ENCODE measurements at regions not wholly inside any gene's neighbourhood (a gene's known extent, or its start where the extent isn't known, plus 50 kb on each side); places are given as distances from the start of the nearest gene placed in this dataset.
A peak's percentile ranks its signal among the peaks of the same experiment; 100 is the strongest.

DNA sequence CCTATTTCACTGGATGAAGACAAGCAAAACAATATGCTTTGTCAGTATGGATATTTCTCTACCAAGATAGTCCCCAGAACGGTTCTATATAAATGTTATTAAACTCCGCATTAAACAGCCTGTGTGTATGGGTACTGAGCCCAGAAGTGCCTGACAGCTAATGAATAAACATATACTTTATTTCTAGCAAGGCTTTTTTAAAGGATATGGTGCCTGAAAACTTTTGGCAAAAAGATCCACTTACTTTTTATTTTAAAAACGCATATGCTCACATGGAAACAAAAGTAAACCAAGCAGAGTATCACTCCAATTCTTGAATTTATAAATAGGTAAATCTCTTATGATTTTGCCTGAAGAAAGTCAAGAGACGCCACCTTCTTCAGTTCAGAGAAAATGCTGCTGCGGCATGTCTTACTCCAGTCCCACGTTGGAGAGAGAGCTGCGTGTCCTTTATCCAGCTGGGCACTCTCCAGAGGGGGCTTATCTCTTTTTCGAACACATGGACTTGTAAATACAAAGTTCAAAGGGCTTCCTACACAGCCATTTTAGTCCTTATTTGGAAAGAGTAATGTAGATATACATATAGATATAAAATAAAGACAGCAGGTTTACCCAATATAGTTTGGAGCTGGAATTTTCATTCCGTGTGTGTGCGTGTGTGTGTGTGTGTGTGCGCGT lies 264.2 kb downstream of the ADAMTS20 start:
- Histone ChIP-seq H3K9me3 (ENCODE audit: low read depth, low read length) (no peaks in the 10 kb centered on the region), H3K36me3 (ENCODE audit: insufficient read depth, low read length) (no peaks in the 10 kb centered on the region), H3K27ac (no peak overlapping the region), H3K4me3 (no peak overlapping the region), H3K9ac (ENCODE audit: insufficient read length) (no peak overlapping the region)
- no peak for DNase-seq (ENCODE audit: low read depth, low spot score)
- no peak for TF ChIP-seq FOXP2 (optimal IDR thresholded peaks at IDR 0.05; ENCODE audit: control extremely low read depth, extremely low read length, insufficient read depth)
- no peak for TF ChIP-seq EZH2 (IDR thresholded peaks at IDR 0.05)
- TF ChIP-seq POLR2AphosphoS5 (IDR thresholded peaks at IDR 0.05; ENCODE audit: borderline replicate concordance, low read depth, low read length), result no peak

DNA sequence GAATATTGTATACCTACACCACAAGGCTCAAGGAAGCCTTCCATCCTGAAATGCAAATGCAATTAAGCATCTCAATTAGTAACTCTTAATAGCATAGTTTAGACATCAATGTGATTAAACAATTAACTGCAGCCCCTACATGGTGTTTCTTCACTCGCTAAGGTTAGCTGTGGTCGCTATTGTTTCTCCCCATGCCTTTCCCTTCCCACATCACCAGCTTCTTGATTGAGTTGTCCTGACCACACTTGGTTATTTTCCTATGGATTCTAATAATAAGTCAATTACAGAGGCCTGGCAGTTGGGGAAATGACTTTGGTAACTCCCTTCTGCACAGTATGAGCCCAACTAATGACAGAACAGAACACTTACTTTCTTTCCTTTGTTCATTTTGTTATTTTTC lies 265.0 kb downstream of the ADAMTS20 start:
- H3K36me3 ChIP-seq (ENCODE audit: insufficient read depth, low read length), result no peaks in the 10 kb centered on the region
- H3K9me3 ChIP-seq (ENCODE audit: low read depth, low read length), result no peaks in the 10 kb centered on the region
- H3K4me3 ChIP-seq, result no peak overlapping the region
- H3K9ac ChIP-seq (ENCODE audit: insufficient read length), result no peak overlapping the region
- no peak overlapping the region for H3K27ac ChIP-seq
- TF ChIP-seq FOXP2 (optimal IDR thresholded peaks at IDR 0.05; ENCODE audit: control extremely low read depth, extremely low read length, insufficient read depth), result no peak
- TF ChIP-seq POLR2AphosphoS5 (IDR thresholded peaks at IDR 0.05; ENCODE audit: borderline replicate concordance, low read depth, low read length), result no peak
- no peak for TF ChIP-seq EZH2 (IDR thresholded peaks at IDR 0.05)
- no peak for DNase-seq (ENCODE audit: low read depth, low spot score)

DNA sequence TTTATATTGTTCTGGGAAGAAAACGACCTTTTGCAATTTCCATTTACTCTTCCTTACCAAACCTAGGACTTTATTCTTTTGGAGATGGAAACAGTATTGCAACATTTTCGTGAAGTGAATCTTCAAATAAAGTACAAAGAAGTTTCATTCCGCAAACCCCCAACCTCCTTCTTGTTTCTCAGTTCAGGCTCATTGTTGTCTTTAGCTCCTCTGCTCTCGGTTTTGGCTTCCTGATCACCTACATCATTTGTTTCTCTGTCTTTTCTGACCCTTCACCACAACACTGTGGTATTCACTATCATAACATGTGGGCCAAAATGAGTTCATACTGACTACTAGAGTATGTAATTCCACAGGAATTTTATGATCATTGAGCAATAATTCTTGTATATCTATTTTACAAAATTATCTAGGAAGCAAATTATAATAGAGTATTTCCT lies 266.8 kb downstream of the ADAMTS20 start:
- Histone ChIP-seq H3K9me3 (ENCODE audit: low read depth, low read length) (no peaks in the 10 kb centered on the region), H3K9ac (ENCODE audit: insufficient read length) (no peak overlapping the region), H3K36me3 (ENCODE audit: insufficient read depth, low read length) (no peaks in the 10 kb centered on the region), H3K4me3 (no peak overlapping the region), H3K27ac (no peak overlapping the region)
- DNase-seq (ENCODE audit: low read depth, low spot score), result no peak
- TF ChIP-seq POLR2AphosphoS5 (IDR thresholded peaks at IDR 0.05; ENCODE audit: borderline replicate concordance, low read depth, low read length) (no peak), EZH2 (IDR thresholded peaks at IDR 0.05) (no peak)

DNA sequence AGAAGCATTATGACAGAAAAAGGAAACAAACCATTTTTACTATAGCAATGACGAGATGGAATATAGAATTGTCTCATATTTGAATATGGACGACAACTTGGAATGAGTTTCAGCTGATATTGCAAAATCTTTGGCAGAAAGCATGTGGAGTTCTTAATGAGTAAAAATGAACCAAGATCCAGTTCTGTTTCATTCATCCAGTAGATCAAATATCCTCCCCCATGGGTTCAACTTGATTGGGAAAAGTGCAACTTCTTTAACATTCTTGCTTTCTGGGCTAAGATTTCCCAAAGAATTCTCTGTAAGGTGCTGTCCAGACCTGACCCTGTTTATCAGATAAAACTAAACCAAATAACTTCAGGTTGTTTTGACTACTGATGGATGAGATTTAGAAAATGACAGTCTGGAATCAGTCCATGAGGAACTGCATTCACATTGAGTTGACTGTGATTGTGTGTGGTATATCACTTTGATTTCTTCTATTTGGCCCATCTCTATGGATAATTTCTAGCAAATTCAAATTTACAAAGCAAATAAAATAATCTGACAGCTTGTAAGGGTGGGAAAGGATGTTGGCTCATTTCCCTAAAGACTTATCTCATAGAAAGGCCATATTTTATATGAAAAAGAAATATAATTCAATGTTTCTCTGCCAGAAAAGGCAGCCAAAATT lies 267.4 kb downstream of the ADAMTS20 start:
- no peak overlapping the region for H3K4me3 ChIP-seq
- TF ChIP-seq EZH2 (IDR thresholded peaks at IDR 0.05), result no peak
- TF ChIP-seq FOXP2 (optimal IDR thresholded peaks at IDR 0.05; ENCODE audit: control extremely low read depth, extremely low read length, insufficient read depth), result no peak
- TF ChIP-seq POLR2AphosphoS5 (IDR thresholded peaks at IDR 0.05; ENCODE audit: borderline replicate concordance, low read depth, low read length), result no peak
- no peak for DNase-seq (ENCODE audit: low read depth, low spot score)
- no peaks in the 10 kb centered on the region for H3K9me3 ChIP-seq (ENCODE audit: low read depth, low read length)
- no peak overlapping the region for H3K9ac ChIP-seq (ENCODE audit: insufficient read length)
- no peaks in the 10 kb centered on the region for H3K36me3 ChIP-seq (ENCODE audit: insufficient read depth, low read length)
- no peak overlapping the region for H3K27ac ChIP-seq

DNA sequence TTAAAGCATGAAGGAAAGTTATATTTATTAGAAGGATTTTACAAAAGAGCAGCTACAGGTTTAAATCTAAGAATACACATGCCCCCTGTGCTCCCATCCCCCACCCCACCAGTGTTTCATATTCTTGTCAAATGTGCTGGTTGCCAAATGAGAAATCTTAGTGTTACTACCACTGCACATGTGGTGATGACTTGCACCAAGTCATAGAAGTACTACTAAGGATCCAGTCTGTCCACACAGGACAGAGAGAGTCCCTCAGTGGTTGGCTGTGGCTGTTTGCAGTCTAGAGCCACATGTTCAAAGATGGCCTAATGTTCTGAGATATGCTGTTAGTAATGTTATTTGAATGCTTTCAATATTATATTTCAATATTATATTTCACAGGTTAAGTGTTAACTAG lies 268.8 kb downstream of the ADAMTS20 start:
- no peak for TF ChIP-seq POLR2AphosphoS5 (IDR thresholded peaks at IDR 0.05; ENCODE audit: borderline replicate concordance, low read depth, low read length)
- no peak for TF ChIP-seq EZH2 (IDR thresholded peaks at IDR 0.05)
- no peak for TF ChIP-seq FOXP2 (optimal IDR thresholded peaks at IDR 0.05; ENCODE audit: control extremely low read depth, extremely low read length, insufficient read depth)
- H3K9me3 ChIP-seq (ENCODE audit: low read depth, low read length), result no peaks in the 10 kb centered on the region
- DNase-seq (ENCODE audit: low read depth, low spot score), result no peak
- H3K9ac ChIP-seq (ENCODE audit: insufficient read length), result no peak overlapping the region
- no peak overlapping the region for H3K4me3 ChIP-seq
- no peaks in the 10 kb centered on the region for H3K36me3 ChIP-seq (ENCODE audit: insufficient read depth, low read length)
- no peak overlapping the region for H3K27ac ChIP-seq

DNA sequence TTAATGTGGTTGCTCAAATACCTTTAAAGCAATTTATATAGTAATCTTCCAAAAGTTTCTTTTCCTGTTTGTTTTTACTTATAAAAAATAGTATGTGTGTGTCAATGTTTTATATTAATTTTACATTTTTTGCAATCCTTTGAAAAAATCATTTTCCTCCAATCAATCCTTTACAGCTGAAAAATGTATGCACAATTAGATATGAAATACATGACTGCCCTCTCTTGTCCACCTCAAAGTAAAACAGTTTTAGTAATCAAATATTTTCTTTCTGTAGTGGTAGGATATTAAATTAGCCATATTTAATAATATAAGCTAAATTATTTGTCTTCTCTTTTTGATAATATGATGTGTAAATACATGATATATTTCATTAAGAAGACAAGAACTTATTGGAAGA lies 269.9 kb downstream of the ADAMTS20 start:
- H3K9ac ChIP-seq (ENCODE audit: insufficient read length), result no peak overlapping the region
- TF ChIP-seq EZH2 (IDR thresholded peaks at IDR 0.05) (no peak), FOXP2 (optimal IDR thresholded peaks at IDR 0.05; ENCODE audit: control extremely low read depth, extremely low read length, insufficient read depth) (no peak), POLR2AphosphoS5 (IDR thresholded peaks at IDR 0.05; ENCODE audit: borderline replicate concordance, low read depth, low read length) (no peak)
- no peak overlapping the region for H3K27ac ChIP-seq
- H3K4me3 ChIP-seq, result no peak overlapping the region
- H3K9me3 ChIP-seq (ENCODE audit: low read depth, low read length), result no peaks in the 10 kb centered on the region
- peak; percentile 26 for DNase-seq (ENCODE audit: low read depth, low spot score)
- H3K36me3 ChIP-seq (ENCODE audit: insufficient read depth, low read length), result no peaks in the 10 kb centered on the region

DNA sequence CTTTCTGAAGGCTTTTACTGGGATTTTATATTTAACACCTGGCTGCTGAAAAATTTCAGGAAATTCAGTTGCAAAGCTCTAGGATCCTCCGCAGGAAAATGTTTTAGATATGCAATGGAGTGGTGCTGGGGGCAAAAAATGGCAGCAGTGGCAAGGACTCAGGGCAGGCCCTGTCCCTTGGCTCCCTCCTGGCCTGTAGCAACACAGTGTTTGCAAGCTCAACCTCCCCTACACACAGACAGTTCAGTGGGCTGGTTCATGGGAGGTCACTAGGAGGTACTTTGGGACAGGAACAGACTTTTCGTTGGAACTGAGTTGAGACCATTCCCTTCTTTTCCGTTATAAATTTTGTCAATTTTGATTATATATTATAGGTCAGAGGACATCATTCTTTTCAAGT lies 270.4 kb downstream of the ADAMTS20 start:
- DNase-seq (ENCODE audit: low read depth, low spot score), result no peak
- Histone ChIP-seq H3K27ac (no peak overlapping the region), H3K36me3 (ENCODE audit: insufficient read depth, low read length) (no peaks in the 10 kb centered on the region), H3K9ac (ENCODE audit: insufficient read length) (no peak overlapping the region), H3K4me3 (no peak overlapping the region), H3K9me3 (ENCODE audit: low read depth, low read length) (no peaks in the 10 kb centered on the region)
- TF ChIP-seq POLR2AphosphoS5 (IDR thresholded peaks at IDR 0.05; ENCODE audit: borderline replicate concordance, low read depth, low read length) (no peak), EZH2 (IDR thresholded peaks at IDR 0.05) (no peak), FOXP2 (optimal IDR thresholded peaks at IDR 0.05; ENCODE audit: control extremely low read depth, extremely low read length, insufficient read depth) (no peak)

DNA sequence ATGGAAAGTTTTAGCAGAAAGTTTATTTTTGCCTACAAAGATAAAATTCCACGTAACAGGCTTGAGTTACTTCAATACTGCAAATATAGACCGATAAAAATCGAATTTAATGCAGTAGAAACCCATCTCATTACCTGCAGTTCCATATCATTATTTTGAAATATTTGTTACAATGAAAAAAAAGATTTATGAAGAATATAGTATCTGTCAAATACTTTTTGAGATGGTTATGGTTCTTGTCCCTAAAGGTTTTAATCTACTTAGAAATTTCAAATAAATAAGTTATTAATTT lies 273.5 kb downstream of the ADAMTS20 start:
- H3K36me3 ChIP-seq (ENCODE audit: insufficient read depth, low read length), result no peaks in the 10 kb centered on the region
- DNase-seq (ENCODE audit: low read depth, low spot score), result no peak
- H3K27ac ChIP-seq, result no peak overlapping the region
- TF ChIP-seq POLR2AphosphoS5 (IDR thresholded peaks at IDR 0.05; ENCODE audit: borderline replicate concordance, low read depth, low read length), result no peak
- TF ChIP-seq FOXP2 (optimal IDR thresholded peaks at IDR 0.05; ENCODE audit: control extremely low read depth, extremely low read length, insufficient read depth), result no peak
- no peak for TF ChIP-seq EZH2 (IDR thresholded peaks at IDR 0.05)
- no peak overlapping the region for H3K4me3 ChIP-seq
- no peak overlapping the region for H3K9ac ChIP-seq (ENCODE audit: insufficient read length)
- H3K9me3 ChIP-seq (ENCODE audit: low read depth, low read length), result no peaks in the 10 kb centered on the region

Measured in SK-N-MC (cell line).